HepG2 (cell line): ENCODE measurements at regions not wholly inside any gene's neighbourhood (a gene's known extent, or its start where the extent isn't known, plus 50 kb on each side); places are given as distances from the start of the nearest gene placed in this dataset.

ENCODE experiments used
- ATAC-seq: fragments of 200-7000 bp; cut with Tn5 transposase; 3 replicates; pipeline ENCODE4 v1.9.1; 2020; ENCODE audit warnings: mild to moderate bottlenecking, moderate library complexity
- BruUV-seq: library from RNA; stranded (reverse); fragments of 400-500 nt; replicated peaks from 2 replicates; lab custom pipeline; 2021; lab: Mats Ljungman, UMichigan
- CTCF ChIA-PET: fragments of 300-600 bp; formaldehyde crosslinking; extraction: SDS; loops from one replicate; lab custom pipeline; 2021; ENCODE audit warnings: low total read pairs, inconsistent platforms, low intra/inter-chr PET ratio; lab: Yijun Ruan, JAX
- POLR2A ChIA-PET: fragments of 350-600 bp; sonication (Branson Sonifier 250); formaldehyde crosslinking; loops from one replicate; lab custom pipeline; 2020; ENCODE audit warnings: antibody characterized with exemption, inconsistent platforms; lab: Yijun Ruan, JAX
- DNase-seq: peaks from one replicate; pipeline ENCODE4 v3.0.0-alpha.2; 2015; ENCODE audit warnings: low spot score
- FAIRE-seq: peaks from 3 replicates; lab custom pipeline; 2011; peaks lifted over from hg19 to GRCh38; lab: Jason Lieb, UNC
- H2AFZ ChIP-seq: one replicate; pipeline ENCODE4 v1.6.1; 2011; ENCODE audit warnings: low read length, inconsistent platforms
- H3K27ac ChIP-seq: fragments of 300-600 bp; 3 replicates; pipeline ENCODE4 v1.8.0; 2011; ENCODE audit warnings: mixed run types, mild to moderate bottlenecking, mixed read lengths, low read length, inconsistent platforms; ENCODE audit not compliant: insufficient read depth; ENCODE audit errors: extremely low read length
- H3K27me3 ChIP-seq, 2 experiments: fragments of 200-600 bp in 1 of 2; 2 replicates in 1 of 2; 3 replicates in 1 of 2; pipeline versions ENCODE4 v1.6.0 to v1.8.0; 2011; ENCODE audit warnings: low read length in 2 of 2, mild to moderate bottlenecking in 2 of 2, moderate library complexity in 2 of 2, inconsistent platforms in 1 of 2; ENCODE audit not compliant: insufficient read depth in 2 of 2, control insufficient read depth in 1 of 2
- H3K36me3 ChIP-seq, 2 experiments: fragments of 200-600 bp in 1 of 2; replicated peaks in 1 of 2; 2 replicates in 1 of 2; 3 replicates in 1 of 2; pipeline versions ENCODE4 v1.5.1 to v1.8.0; 2011; ENCODE audit warnings: low read length in 2 of 2, inconsistent platforms in 1 of 2; ENCODE audit not compliant: insufficient read depth in 2 of 2, control insufficient read depth in 1 of 2
- H3K4me1 ChIP-seq: 2 replicates; pipeline ENCODE4 v1.5.1; 2012; ENCODE audit warnings: low read length, inconsistent platforms; ENCODE audit not compliant: insufficient read depth
- H3K4me2 ChIP-seq: 2 replicates; pipeline ENCODE4 v1.6.0; 2011; ENCODE audit warnings: low read depth, low read length, inconsistent platforms
- H3K4me3 ChIP-seq, 3 experiments: fragments of 200-600 bp in 1 of 3; sonication (generic), shearing (Covaris generic) in 1 of 3; replicated peaks in 1 of 3; 2 replicates each; pipeline ENCODE4 v1.5.1; 2011 to 2016; ENCODE audit warnings: low read length in 3 of 3, inconsistent platforms in 2 of 3, low read depth in 2 of 3, mild to moderate bottlenecking in 2 of 3, control low read depth in 1 of 3, mixed read lengths in 1 of 3; ENCODE audit not compliant: insufficient read depth in 1 of 3
- H3K79me2 ChIP-seq: one replicate; pipeline ENCODE4 v1.6.1; 2011; ENCODE audit warnings: low read length, inconsistent platforms; ENCODE audit not compliant: insufficient read depth
- H3K9ac ChIP-seq: 2 replicates; pipeline ENCODE4 v1.6.0; 2011; ENCODE audit warnings: mild to moderate bottlenecking, low read depth, low read length, inconsistent platforms; ENCODE audit not compliant: insufficient read depth
- H3K9me3 ChIP-seq: 2 replicates; pipeline ENCODE4 v1.5.1; 2012; ENCODE audit warnings: mild to moderate bottlenecking, low read length
- H4K20me1 ChIP-seq: 2 replicates; pipeline ENCODE4 v1.6.0; 2011; ENCODE audit warnings: inconsistent platforms, mild to moderate bottlenecking, low read length, moderate library complexity; ENCODE audit not compliant: insufficient read depth
- CSRNP2 ChIP-seq: sonication (generic); formaldehyde crosslinking; conservative IDR thresholded peaks from 2 replicates; pipeline ENCODE4 v1.8.0; 2022; ENCODE audit warnings: low read depth, missing genetic modification reagents
- DR1 ChIP-seq: sonication (generic); formaldehyde crosslinking; IDR thresholded peaks from 2 replicates; pipeline ENCODE4 v1.8.0; 2021; ENCODE audit warnings: mild to moderate bottlenecking, missing genetic modification reagents, inconsistent platforms
- HINFP ChIP-seq: sonication (generic); formaldehyde crosslinking; IDR thresholded peaks from 2 replicates; pipeline ENCODE4 v1.4.0; 2020; ENCODE audit warnings: low read depth, mild to moderate bottlenecking, missing genetic modification reagents
- MATR3 ChIP-seq: sonication (generic); formaldehyde crosslinking; IDR thresholded peaks from 2 replicates; pipeline ENCODE4 v1.4.0; 2020; ENCODE audit warnings: missing genetic modification reagents
- MYC ChIP-seq: sonication (generic); formaldehyde crosslinking; IDR thresholded peaks from 2 replicates; pipeline ENCODE4 v1.9.0; 2021; ENCODE audit warnings: missing genetic modification reagents, borderline replicate concordance
- NFE2L2 ChIP-seq: fragments of 150-350 bp; IDR thresholded peaks from 2 replicates; pipeline ENCODE4 v1.6.1; 2014; ENCODE audit warnings: low read length
- NPAS2 ChIP-seq: sonication (generic); formaldehyde crosslinking; IDR thresholded peaks from 2 replicates; pipeline ENCODE4 v1.8.0; 2022; ENCODE audit warnings: mild to moderate bottlenecking, missing genetic modification reagents, borderline replicate concordance
- SMARCE1 ChIP-seq: fragments of 450-650 bp; IDR thresholded peaks from 2 replicates; pipeline ENCODE4 v1.6.1; 2017; ENCODE audit warnings: borderline replicate concordance
- SOX6 ChIP-seq, 2 experiments: fragments of 450-650 bp in 1 of 2; sonication (generic) in 1 of 2; formaldehyde crosslinking in 1 of 2; IDR thresholded peaks; 2 replicates each; pipeline versions ENCODE4 v1.4.0 to v1.6.1; 2017 to 2020; ENCODE audit warnings: antibody characterized with exemption in 1 of 2, mild to moderate bottlenecking in 1 of 2, missing genetic modification reagents in 1 of 2
- TSC22D2 ChIP-seq: sonication (generic); formaldehyde crosslinking; IDR thresholded peaks from 2 replicates; pipeline ENCODE4 v1.5.1; 2020; ENCODE audit warnings: missing genetic modification reagents, mild to moderate bottlenecking, borderline replicate concordance
- ZNF432 ChIP-seq: sonication (generic); formaldehyde crosslinking; IDR thresholded peaks from 2 replicates; pipeline ENCODE4 v1.5.0; 2020; ENCODE audit warnings: missing genetic modification reagents, mild to moderate bottlenecking, borderline replicate concordance
- WGBS: methylation state at CpG from one replicate; pipeline ENCODE4 v1.1.6; 2017; ENCODE audit warnings: low lambda C conversion rate; 5-methylcytosine and 5-hydroxymethylcytosine counted together
- in situ Hi-C: cut with HindIII; loops from 2 replicates; pipeline ENCODE4 v1.10.0; 2017; ENCODE audit warnings: low pct_unique_long_range_greater_than_20kb; ENCODE audit not compliant: extremely low pct_ligation_motif_present
- intact Hi-C: fragments of 100-400 bp; cut with micrococcal nuclease; formaldehyde crosslinking; loops from one replicate; pipeline ENCODE4 v1.10.0; 2022; ENCODE audit not compliant: unreplicated experiment
- TF ChIP-seq, protein P1 (sequence below): sonication (generic); formaldehyde crosslinking; IDR thresholded peaks from 2 replicates; pipeline ENCODE4 v1.8.1; 2023; ENCODE audit warnings: mild to moderate bottlenecking, inconsistent platforms, moderate library complexity, missing genetic modification reagents, borderline replicate concordance
- TF ChIP-seq, protein P2 (sequence below): sonication (generic); formaldehyde crosslinking; IDR thresholded peaks from 2 replicates; pipeline ENCODE4 v1.8.1; 2022; ENCODE audit warnings: mild to moderate bottlenecking, missing genetic modification reagents
- TF ChIP-seq, protein P3 (sequence below): sonication (generic); formaldehyde crosslinking; IDR thresholded peaks from 2 replicates; pipeline ENCODE4 v1.8.0; 2022; ENCODE audit warnings: mild to moderate bottlenecking, missing genetic modification reagents; ENCODE audit not compliant: insufficient replicate concordance

DNA sequence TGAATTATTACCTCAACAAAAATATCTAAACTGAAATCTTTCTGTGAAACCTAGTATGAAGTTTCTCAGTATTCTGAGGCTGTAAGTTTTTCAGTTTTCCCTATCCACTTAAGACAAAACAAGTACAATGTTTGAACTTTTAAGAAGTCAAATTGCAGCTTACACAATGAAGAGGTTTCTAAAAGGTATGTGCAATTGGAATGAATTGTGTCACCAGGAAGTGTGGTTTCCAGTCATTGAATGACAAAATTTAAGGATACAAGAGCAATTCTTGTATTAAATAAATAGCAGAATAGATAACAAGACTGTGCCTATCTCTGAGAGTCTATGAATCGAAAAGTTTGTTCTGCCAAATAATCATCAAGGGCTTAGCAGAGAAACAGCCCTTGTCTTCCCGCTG lies 207.3 kb downstream of the ANKRD50 start:
- Histone ChIP-seq H4K20me1 (no peaks in the 10 kb centered on the region), H3K9me3 (no peaks in the 10 kb centered on the region), H3K36me3 (no peaks in the 10 kb centered on the region), H2AFZ (no peak overlapping the region), H3K4me3 (no peak overlapping the region), H3K9ac (no peak overlapping the region), H3K27ac (no peak overlapping the region), H3K79me2 (no peaks in the 10 kb centered on the region), H3K4me1 (peaks cover 9% of the 10 kb centered on the region; the same call in 1 of the 2 replicates), H3K27me3 (peaks cover 0 to 4% of the 10 kb centered on the region in 2 experiments; a peak in 1 of 5 replicates), H3K4me2 (no peak overlapping the region)
- TF ChIP-seq ZNF432 (no peak), NFE2L2 (no peak), SOX6 (IDR thresholded peaks at IDR 0.05) (no peak), SOX6 (CRISPR knock-in tag; IDR thresholded peaks at IDR 0.05) (no peak), CSRNP2 (CRISPR knock-in tag) (no peak), SMARCE1 (no peak), HINFP (CRISPR knock-in tag) (no peak), TSC22D2 (no peak), NPAS2 (CRISPR knock-in tag) (no peak), MYC (no peak), MATR3 (CRISPR knock-in tag) (no peak), DR1 (CRISPR knock-in tag) (no peak)
- TF ChIP-seq, protein P1, sequence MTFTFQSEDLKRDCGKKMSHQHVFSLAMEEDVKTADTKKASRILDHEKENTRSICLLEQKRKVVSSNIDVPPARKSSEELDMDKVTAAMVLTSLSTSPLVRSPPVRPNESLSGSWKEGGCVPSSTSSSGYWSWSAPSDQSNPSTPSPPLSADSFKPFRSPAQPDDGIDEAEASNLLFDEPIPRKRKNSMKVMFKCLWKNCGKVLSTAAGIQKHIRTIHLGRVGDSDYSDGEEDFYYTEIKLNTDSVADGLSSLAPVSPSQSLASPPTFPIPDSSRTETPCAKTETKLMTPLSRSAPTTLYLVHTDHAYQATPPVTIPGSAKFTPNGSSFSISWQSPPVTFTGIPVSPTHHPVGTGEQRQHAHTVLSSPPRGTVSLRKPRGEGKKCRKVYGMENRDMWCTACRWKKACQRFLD (CRISPR knock-in tag) = no peak
- TF ChIP-seq, protein P2, sequence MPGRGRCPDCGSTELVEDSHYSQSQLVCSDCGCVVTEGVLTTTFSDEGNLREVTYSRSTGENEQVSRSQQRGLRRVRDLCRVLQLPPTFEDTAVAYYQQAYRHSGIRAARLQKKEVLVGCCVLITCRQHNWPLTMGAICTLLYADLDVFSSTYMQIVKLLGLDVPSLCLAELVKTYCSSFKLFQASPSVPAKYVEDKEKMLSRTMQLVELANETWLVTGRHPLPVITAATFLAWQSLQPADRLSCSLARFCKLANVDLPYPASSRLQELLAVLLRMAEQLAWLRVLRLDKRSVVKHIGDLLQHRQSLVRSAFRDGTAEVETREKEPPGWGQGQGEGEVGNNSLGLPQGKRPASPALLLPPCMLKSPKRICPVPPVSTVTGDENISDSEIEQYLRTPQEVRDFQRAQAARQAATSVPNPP (CRISPR knock-in tag) = no peak
- TF ChIP-seq, protein P3, sequence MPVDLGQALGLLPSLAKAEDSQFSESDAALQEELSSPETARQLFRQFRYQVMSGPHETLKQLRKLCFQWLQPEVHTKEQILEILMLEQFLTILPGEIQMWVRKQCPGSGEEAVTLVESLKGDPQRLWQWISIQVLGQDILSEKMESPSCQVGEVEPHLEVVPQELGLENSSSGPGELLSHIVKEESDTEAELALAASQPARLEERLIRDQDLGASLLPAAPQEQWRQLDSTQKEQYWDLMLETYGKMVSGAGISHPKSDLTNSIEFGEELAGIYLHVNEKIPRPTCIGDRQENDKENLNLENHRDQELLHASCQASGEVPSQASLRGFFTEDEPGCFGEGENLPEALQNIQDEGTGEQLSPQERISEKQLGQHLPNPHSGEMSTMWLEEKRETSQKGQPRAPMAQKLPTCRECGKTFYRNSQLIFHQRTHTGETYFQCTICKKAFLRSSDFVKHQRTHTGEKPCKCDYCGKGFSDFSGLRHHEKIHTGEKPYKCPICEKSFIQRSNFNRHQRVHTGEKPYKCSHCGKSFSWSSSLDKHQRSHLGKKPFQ (CRISPR knock-in tag) = no peak
- FAIRE-seq (no peak), DNase-seq (no peak), ATAC-seq (no peak)
- intact Hi-C loops (no loop called here), in situ Hi-C loops (no loop called here)
- POLR2A ChIA-PET = no interaction called here
- no TSS peak for BruUV-seq
- 45% methylated on average over 2 of the region's 2 CpGs for WGBS
- CTCF ChIA-PET = no interaction called here
